H1 (cell line): ENCODE measurements at regions not wholly inside any gene's neighbourhood (a gene's known extent, or its start where the extent isn't known, plus 50 kb on each side); places are given as distances from the start of the nearest gene placed in this dataset.

Source experiments
- EZH2 ChIP-seq: fragments of 200-600 bp; sonication (generic); IDR thresholded peaks from 2 replicates; pipeline ENCODE4 v1.7.1; 2012; ENCODE audit warnings: low read depth, mild to moderate bottlenecking, moderate library complexity, low read length, inconsistent platforms; ENCODE audit not compliant: severe bottlenecking
- YY1 ChIP-seq: IDR thresholded peaks from 2 replicates; pipeline ENCODE4 v1.6.1; 2011; ENCODE audit warnings: low read depth, mild to moderate bottlenecking, low read length

DNA sequence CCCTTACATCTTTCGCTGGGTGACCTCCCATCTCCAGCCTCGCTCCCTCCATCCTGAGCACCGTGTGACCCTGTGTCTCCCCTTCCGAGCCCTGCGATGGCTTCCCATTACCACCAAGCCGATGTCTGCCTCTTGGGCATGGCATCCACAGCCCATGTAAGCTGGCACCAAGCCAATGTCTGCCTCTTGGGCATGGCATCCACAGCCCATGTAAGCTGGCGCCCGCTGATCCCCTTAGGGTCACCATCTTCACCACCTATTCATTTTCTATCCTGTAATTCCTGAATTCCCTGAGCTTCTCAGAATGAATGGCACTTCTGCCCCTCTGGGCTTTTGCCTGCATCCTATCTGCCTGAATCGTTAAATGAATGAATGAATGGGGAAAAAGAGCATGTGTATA is 478.2 kb upstream of the CCL2 start:
- TF ChIP-seq EZH2, result no peak
- no peak for TF ChIP-seq YY1
